Sciatic nerve (tissue), 2 donors: ENCODE measurements at regions not wholly inside any gene's neighbourhood (a gene's known extent, or its start where the extent isn't known, plus 50 kb on each side); places are given as distances from the start of the nearest gene placed in this dataset.
A peak's percentile ranks its signal among the peaks of the same experiment; 100 is the strongest.

ENCODE experiments used
- ATAC-seq: fragments of 200-7000 bp; cut with Tn5 transposase; one replicate; pipeline ENCODE4 v1.9.1; 2020; ENCODE audit warnings: mild to moderate bottlenecking, moderate library complexity
- DNase-seq: peaks from one replicate; pipeline ENCODE4 v3.0.0-alpha.2; 2020; ENCODE audit warnings: low spot score
- intact Hi-C: fragments of 100-400 bp; cut with DNase I; formaldehyde crosslinking; loops from one replicate; pipeline ENCODE4 v1.14.2; 2022
- donor health status: DM: no; HTN: no; CAD: no.
- donor health status: DM: no; HTN: no; CAD: no.

GRCh38 chr12:124094188-124094587 is 121.2 kb downstream of the ZNF664 start:
- DNase-seq (no peak), ATAC-seq (no peak)
- intact Hi-C loops = no loop called here

- ATAC-seq (no peak), DNase-seq (no peak)
- intact Hi-C loops = no loop called here
Measured at GRCh38 chr12:124094733-124095132, 121.7 kb downstream of the ZNF664 start.

GRCh38 chr12:124096109-124096508 is 123.1 kb downstream of the ZNF664 start:
- DNase-seq (no peak), ATAC-seq (no peak)
- intact Hi-C loops = no loop called here

GRCh38 chr12:124096869-124097434 is 123.9 kb downstream of the ZNF664 start:
- intact Hi-C loops = no loop called here
- DNase-seq (no peak), ATAC-seq (no peak)

- ATAC-seq = peak; percentile 71
- intact Hi-C loops = no loop called here
Measured at GRCh38 chr12:124097701-124098100, 124.7 kb downstream of the ZNF664 start.

GRCh38 chr12:124098101-124098757 is 125.2 kb downstream of the ZNF664 start:
- no peak for DNase-seq
- ATAC-seq = peak; percentile 68
- intact Hi-C loops = no loop called here

More at GRCh38 chr12:124097701-124098100, 124.7 kb downstream of the ZNF664 start:
- no peak for DNase-seq

GRCh38 chr12:124098887-124099286 is 125.9 kb downstream of the ZNF664 start:
- DNase-seq (no peak), ATAC-seq (peak; percentile 44)
- intact Hi-C loops = no loop called here

- ATAC-seq (peak; percentile 7), DNase-seq (no peak)
- intact Hi-C loops = no loop called here
Measured at GRCh38 chr12:124099661-124100060, 126.6 kb downstream of the ZNF664 start.

- ATAC-seq = peak; percentile 51
- intact Hi-C loops = no loop called here
- DNase-seq = no peak
Measured at GRCh38 chr12:124100572-124101178, 127.7 kb downstream of the ZNF664 start.

GRCh38 chr12:124105546-124105945 is 132.5 kb downstream of the ZNF664 start:
- DNase-seq (no peak), ATAC-seq (no peak)
- intact Hi-C loops = no loop called here

- intact Hi-C loops = no loop called here
- ATAC-seq (no peak), DNase-seq (no peak)
Measured at GRCh38 chr12:124107351-124107750, 134.3 kb downstream of the ZNF664 start.

GRCh38 chr12:124109760-124110159 is 136.7 kb downstream of the ZNF664 start:
- DNase-seq (no peak), ATAC-seq (peak; percentile 77)
- intact Hi-C loops = no loop called here

GRCh38 chr12:124110372-124110883 is 137.4 kb downstream of the ZNF664 start:
- ATAC-seq (no peak), DNase-seq (no peak)
- intact Hi-C loops = no loop called here

GRCh38 chr12:124111006-124111405 is 138.0 kb downstream of the ZNF664 start:
- DNase-seq (no peak), ATAC-seq (no peak)
- intact Hi-C loops = no loop called here

GRCh38 chr12:124114316-124114715 is 141.3 kb downstream of the ZNF664 start:
- ATAC-seq = no peak
- intact Hi-C loops = no loop called here
- DNase-seq = no peak

- ATAC-seq = no peak
- no peak for DNase-seq
- intact Hi-C loops = no loop called here
Measured at GRCh38 chr12:124115496-124115895, 142.5 kb downstream of the ZNF664 start.

- intact Hi-C loops = no loop called here
- no peak for ATAC-seq
- no peak for DNase-seq
Measured at GRCh38 chr12:124115976-124116690, 143.1 kb downstream of the ZNF664 start.

- ATAC-seq (peak; percentile 53), DNase-seq (no peak)
- intact Hi-C loops = no loop called here
Measured at GRCh38 chr12:124120739-124121138, 147.7 kb downstream of the ZNF664 start.

GRCh38 chr12:124122722-124123121 is 149.7 kb downstream of the ZNF664 start:
- intact Hi-C loops = no loop called here
- ATAC-seq = no peak
- DNase-seq = no peak
